ENCODE measurements at regions not wholly inside any gene's neighbourhood (a gene's known extent, or its start where the extent isn't known, plus 50 kb on each side); places are given as distances from the start of the nearest gene placed in this dataset.

GRCh38 chr1:115900856-115901255 lies 59.9 kb upstream of the NHLH2 start:
- intact Hi-C loops (cut with micrococcal nuclease) = no loop called here
- Histone ChIP-seq H3K4me1 (ENCODE audit: control insufficient read depth in 1 of 2, insufficient read depth in 2 of 2, low read length in 2 of 2) (no peaks in the 10 kb centered on the region), H3K4me3 (replicated peaks in 1 of 3; ENCODE audit: low read depth in 2 of 3, low read length in 3 of 3) (no peak overlapping the region), H4K20me1 (ENCODE audit: insufficient read depth, low read length) (no peaks in the 10 kb centered on the region), H3K79me2 (ENCODE audit: insufficient read depth, low read length) (no peaks in the 10 kb centered on the region), H3K9me3 (replicated peaks in 1 of 2; ENCODE audit: control insufficient read depth in 1 of 2, insufficient read depth in 1 of 2, low read length in 2 of 2) (no peaks in the 10 kb centered on the region), H3K36me3 (replicated peaks in 1 of 2; ENCODE audit: control insufficient read depth in 1 of 2, insufficient read depth in 2 of 2, low read length in 2 of 2) (no peaks in the 10 kb centered on the region), H3K27me3 (ENCODE audit: control insufficient read depth in 2 of 2, insufficient read depth in 2 of 2, low read length in 2 of 2) (no peaks in the 10 kb centered on the region), H2AFZ (ENCODE audit: insufficient read depth, low read depth, low read length, poor library complexity, severe bottlenecking) (no peak overlapping the region), H3K4me2 (replicated peaks; ENCODE audit: extremely low read depth, low read length, poor library complexity, severe bottlenecking) (no peak overlapping the region), H3K9ac (ENCODE audit: insufficient read depth, low read length, poor library complexity, severe bottlenecking) (no peak overlapping the region), H3K27ac (ENCODE audit: low read depth in 1 of 2, low read length in 2 of 2) (no peak overlapping the region)
- Mint-ChIP-seq H3K27me3 (ENCODE audit: low read depth in 3 of 3) (peaks cover 0 to 6% (median 1%) of the 10 kb centered on the region in 3 donors), H3K27ac (no peak overlapping the region), H3K9me3 (no peaks in the 10 kb centered on the region), H3K4me1 (peaks cover 4% of the 10 kb centered on the region), H3K4me3 (no peak overlapping the region), H3K36me3 (no peaks in the 10 kb centered on the region)
- TF ChIP-seq, protein P1, sequence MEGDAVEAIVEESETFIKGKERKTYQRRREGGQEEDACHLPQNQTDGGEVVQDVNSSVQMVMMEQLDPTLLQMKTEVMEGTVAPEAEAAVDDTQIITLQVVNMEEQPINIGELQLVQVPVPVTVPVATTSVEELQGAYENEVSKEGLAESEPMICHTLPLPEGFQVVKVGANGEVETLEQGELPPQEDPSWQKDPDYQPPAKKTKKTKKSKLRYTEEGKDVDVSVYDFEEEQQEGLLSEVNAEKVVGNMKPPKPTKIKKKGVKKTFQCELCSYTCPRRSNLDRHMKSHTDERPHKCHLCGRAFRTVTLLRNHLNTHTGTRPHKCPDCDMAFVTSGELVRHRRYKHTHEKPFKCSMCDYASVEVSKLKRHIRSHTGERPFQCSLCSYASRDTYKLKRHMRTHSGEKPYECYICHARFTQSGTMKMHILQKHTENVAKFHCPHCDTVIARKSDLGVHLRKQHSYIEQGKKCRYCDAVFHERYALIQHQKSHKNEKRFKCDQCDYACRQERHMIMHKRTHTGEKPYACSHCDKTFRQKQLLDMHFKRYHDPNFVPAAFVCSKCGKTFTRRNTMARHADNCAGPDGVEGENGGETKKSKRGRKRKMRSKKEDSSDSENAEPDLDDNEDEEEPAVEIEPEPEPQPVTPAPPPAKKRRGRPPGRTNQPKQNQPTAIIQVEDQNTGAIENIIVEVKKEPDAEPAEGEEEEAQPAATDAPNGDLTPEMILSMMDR (IDR thresholded peaks at IDR 0.05) = no peak
- no peak for DNase-seq

DNA sequence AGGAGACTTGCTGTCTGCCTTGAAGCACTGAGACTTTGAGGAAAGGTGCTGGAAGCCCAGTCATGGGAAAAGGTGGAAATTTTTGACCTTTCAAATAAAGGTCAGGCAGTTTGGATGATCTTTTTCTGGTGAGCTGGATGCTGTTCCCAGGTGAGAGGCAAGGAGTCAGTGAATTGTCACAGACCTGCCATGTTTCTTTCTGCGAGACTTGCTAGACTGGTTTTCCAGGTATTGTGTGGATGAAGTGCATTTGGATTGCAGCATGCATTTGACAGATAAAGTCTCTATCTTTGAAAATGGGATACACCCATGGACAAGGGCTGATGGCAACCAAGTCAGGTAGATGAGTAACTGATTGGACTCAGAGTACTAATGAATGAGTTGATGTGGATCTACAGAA lies 65.7 kb upstream of the NHLH2 start:
- TF ChIP-seq, protein P1 (IDR thresholded peaks at IDR 0.05) = no peak
- Histone ChIP-seq H3K36me3 (replicated peaks in 1 of 2; ENCODE audit: control insufficient read depth in 1 of 2, insufficient read depth in 2 of 2, low read length in 2 of 2) (no peaks in the 10 kb centered on the region), H3K4me1 (ENCODE audit: control insufficient read depth in 1 of 2, insufficient read depth in 2 of 2, low read length in 2 of 2) (no peaks in the 10 kb centered on the region), H3K27me3 (ENCODE audit: control insufficient read depth in 2 of 2, insufficient read depth in 2 of 2, low read length in 2 of 2) (no peaks in the 10 kb centered on the region), H3K9ac (ENCODE audit: insufficient read depth, low read length, poor library complexity, severe bottlenecking) (no peak overlapping the region), H3K27ac (ENCODE audit: low read depth in 1 of 2, low read length in 2 of 2) (no peak overlapping the region), H2AFZ (ENCODE audit: insufficient read depth, low read depth, low read length, poor library complexity, severe bottlenecking) (no peak overlapping the region), H4K20me1 (ENCODE audit: insufficient read depth, low read length) (no peaks in the 10 kb centered on the region), H3K4me3 (replicated peaks in 1 of 3; ENCODE audit: low read depth in 2 of 3, low read length in 3 of 3) (no peak overlapping the region), H3K4me2 (replicated peaks; ENCODE audit: extremely low read depth, low read length, poor library complexity, severe bottlenecking) (no peak overlapping the region), H3K79me2 (ENCODE audit: insufficient read depth, low read length) (no peaks in the 10 kb centered on the region), H3K9me3 (replicated peaks in 1 of 2; ENCODE audit: control insufficient read depth in 1 of 2, insufficient read depth in 1 of 2, low read length in 2 of 2) (no peaks in the 10 kb centered on the region)
- peaks cover 1 to 6% (median 2%) of the 10 kb centered on the region in 3 donors for H3K27me3 Mint-ChIP-seq (ENCODE audit: low read depth in 3 of 3)
- no peak overlapping the region for H3K4me3 Mint-ChIP-seq
- no peaks in the 10 kb centered on the region for H3K36me3 Mint-ChIP-seq
- no peaks in the 10 kb centered on the region for H3K4me1 Mint-ChIP-seq
- no peak overlapping the region for H3K27ac Mint-ChIP-seq
- no peak for DNase-seq
- no peaks in the 10 kb centered on the region for H3K9me3 Mint-ChIP-seq
- intact Hi-C loops (cut with micrococcal nuclease) = no loop called here
- 100% methylated on average over 1 of the region's 1 CpG for WGBS (ENCODE audit: insufficient coverage)
